Common myeloid progenitor, CD34-positive (primary cell): ENCODE measurements at regions not wholly inside any gene's neighbourhood (a gene's known extent, or its start where the extent isn't known, plus 50 kb on each side); places are given as distances from the start of the nearest gene placed in this dataset.

Source experiments
- CTCF ChIA-PET: fragments of 350-600 bp; sonication (Branson Sonifier 250); formaldehyde crosslinking; loops from one replicate; lab custom pipeline; 2021; ENCODE audit warnings: antibody characterized with exemption; lab: Charles Lee
- POLR2A ChIA-PET: fragments of 350-600 bp; sonication (Branson Sonifier 250); formaldehyde crosslinking; loops from one replicate; lab custom pipeline; 2021; ENCODE audit warnings: antibody characterized with exemption; lab: Charles Lee
- DNase-seq, 3 donors: peaks; one replicate each; pipeline versions ENCODE4 v3.0.0 to v3.0.0-alpha.2; 2013
- H3K27ac ChIP-seq, 2 experiments: 1 replicate in 1 of 2; 2 replicates in 1 of 2; pipeline ENCODE4 v1.7.0; 2013; ENCODE audit warnings: inconsistent platforms in 2 of 2, low read length in 2 of 2, mild to moderate bottlenecking in 2 of 2, low read depth in 1 of 2, moderate library complexity in 1 of 2; ENCODE audit not compliant: severe bottlenecking in 2 of 2, insufficient read depth in 1 of 2, poor library complexity in 1 of 2
- H3K27me3 ChIP-seq, 5 experiments: replicated peaks in 2 of 5; 1 replicate in 3 of 5; 2 replicates in 2 of 5; pipeline versions ENCODE4 v1.6.1 to v1.7.0; 2013; ENCODE audit warnings: low read length in 4 of 5, mild to moderate bottlenecking in 2 of 5, moderate library complexity in 2 of 5, inconsistent platforms in 1 of 5; ENCODE audit not compliant: insufficient read depth in 5 of 5, control insufficient read depth in 4 of 5
- H3K36me3 ChIP-seq, 4 experiments: 1 replicate in 2 of 4; 2 replicates in 2 of 4; pipeline versions ENCODE4 v1.6.1 to v1.7.0; 2013; ENCODE audit warnings: low read length in 3 of 4, control low read depth in 1 of 4, mild to moderate bottlenecking in 1 of 4; ENCODE audit not compliant: control insufficient read depth in 4 of 4, insufficient read depth in 4 of 4
- H3K4me1 ChIP-seq, 4 experiments: 1 replicate in 3 of 4; 2 replicates in 1 of 4; pipeline versions ENCODE4 v1.6.1 to v1.7.1; 2013; ENCODE audit warnings: low read length in 3 of 4, mild to moderate bottlenecking in 3 of 4, control low read depth in 1 of 4, inconsistent platforms in 1 of 4, moderate library complexity in 1 of 4; ENCODE audit not compliant: control insufficient read depth in 4 of 4, insufficient read depth in 4 of 4; ENCODE audit errors: control extremely low read depth in 1 of 4
- H3K4me3 ChIP-seq, 7 experiments: 1 replicate in 4 of 7; 2 replicates in 3 of 7; pipeline versions ENCODE4 v1.5.1 to v1.7.0; 2013; ENCODE audit warnings: mild to moderate bottlenecking in 7 of 7, low read length in 6 of 7, moderate library complexity in 6 of 7, inconsistent platforms in 2 of 7, low read depth in 2 of 7, control low read depth in 1 of 7; ENCODE audit not compliant: insufficient read depth in 4 of 7, control insufficient read depth in 1 of 7; ENCODE audit errors: extremely low read depth in 1 of 7
- H3K9me3 ChIP-seq, 5 experiments: 1 replicate in 4 of 5; 2 replicates in 1 of 5; pipeline versions ENCODE4 v1.6.1 to v1.7.1; 2013; ENCODE audit warnings: low read length in 4 of 5, mild to moderate bottlenecking in 2 of 5, inconsistent platforms in 1 of 5, low read depth in 1 of 5, moderate library complexity in 1 of 5; ENCODE audit not compliant: control insufficient read depth in 4 of 5, insufficient read depth in 2 of 5; ENCODE audit errors: control extremely low read depth in 1 of 5
- WGBS: methylation state at CpG from one replicate; pipeline ENCODE4 v1.1.5; 2013; ENCODE audit not compliant: insufficient coverage; 5-methylcytosine and 5-hydroxymethylcytosine counted together

DNA sequence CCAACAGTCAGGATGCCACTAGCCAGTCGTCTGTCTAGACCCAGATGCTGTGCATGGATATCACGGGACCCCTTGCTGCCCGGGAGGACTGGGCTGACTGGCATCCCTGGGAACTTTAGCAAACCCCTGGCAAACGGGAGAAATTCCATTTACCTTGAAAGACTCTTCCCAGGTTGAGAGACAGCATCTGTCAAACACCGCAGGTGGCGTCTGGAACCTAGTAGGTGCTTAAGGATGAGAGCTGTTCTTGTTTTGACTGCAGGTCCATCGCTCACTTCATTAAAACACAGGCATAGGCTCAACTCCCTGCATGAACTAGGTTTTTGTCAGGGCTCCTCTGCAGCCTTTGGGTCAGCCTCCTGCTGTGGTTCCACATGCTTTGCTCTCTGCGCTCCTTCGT lies 546.3 kb downstream of the BCL11B start:
- Histone ChIP-seq H3K9me3 (no peaks in the 10 kb centered on the region), H3K36me3 (no peaks in the 10 kb centered on the region), H3K4me1 (no peaks in the 10 kb centered on the region), H3K4me3 (no peak overlapping the region), H3K27ac (no peak overlapping the region), H3K27me3 (peaks cover 0 to 6% (median 0%) of the 10 kb centered on the region in 5 experiments)
- no peak for DNase-seq
- 94% methylated on average over 5 of the region's 9 CpGs for WGBS
- ChIA-PET POLR2A (no interaction called here), CTCF (no interaction called here)

DNA sequence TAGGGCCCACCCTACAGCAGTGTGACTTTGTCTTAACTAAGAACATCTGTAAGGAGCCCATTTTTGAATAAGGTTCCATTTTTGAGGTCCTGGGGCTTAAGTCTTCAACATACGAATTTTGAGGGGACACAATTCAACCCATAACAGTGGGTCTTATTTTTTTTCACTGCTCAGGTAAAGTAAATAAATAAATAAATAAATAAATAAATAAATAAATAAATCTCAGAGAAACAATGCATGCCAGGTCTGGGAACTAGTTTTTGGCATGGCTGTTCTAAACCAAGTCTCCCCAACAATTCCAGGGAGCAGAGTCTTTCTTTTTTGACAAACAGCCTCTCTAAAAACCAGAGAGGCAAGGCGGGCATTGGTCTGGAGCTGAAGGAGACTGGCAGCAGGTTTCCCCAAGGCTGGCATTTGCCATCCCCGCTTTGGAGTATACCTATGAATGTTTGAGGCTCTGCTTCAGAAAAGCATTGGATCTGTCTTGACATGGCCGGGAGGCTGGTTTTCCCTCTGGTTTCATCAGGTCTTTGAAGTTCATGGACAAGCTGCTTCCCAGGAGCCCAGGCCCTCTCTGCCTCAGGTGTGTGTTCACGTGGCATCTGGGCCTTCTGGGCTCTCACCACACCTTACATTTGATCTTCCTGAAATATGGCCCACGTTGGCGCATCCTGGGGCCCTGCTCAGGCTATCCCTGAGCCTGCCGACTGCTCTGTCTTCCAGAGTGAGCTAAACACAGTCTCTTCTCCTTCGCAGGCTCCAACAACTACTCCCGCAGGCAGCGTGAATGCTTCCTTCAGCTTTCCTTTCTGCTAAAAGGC lies 545.2 kb downstream of the BCL11B start:
- POLR2A ChIA-PET, result no interaction called here
- Histone ChIP-seq H3K36me3 (no peaks in the 10 kb centered on the region), H3K9me3 (no peaks in the 10 kb centered on the region), H3K27ac (no peak overlapping the region), H3K27me3 (peaks cover 0 to 6% (median 0%) of the 10 kb centered on the region in 5 experiments), H3K4me1 (no peaks in the 10 kb centered on the region), H3K4me3 (no peak overlapping the region)
- DNase-seq, result no peak
- WGBS, result 93% methylated on average over 10 of the region's 11 CpGs
- CTCF ChIA-PET, result no interaction called here

DNA sequence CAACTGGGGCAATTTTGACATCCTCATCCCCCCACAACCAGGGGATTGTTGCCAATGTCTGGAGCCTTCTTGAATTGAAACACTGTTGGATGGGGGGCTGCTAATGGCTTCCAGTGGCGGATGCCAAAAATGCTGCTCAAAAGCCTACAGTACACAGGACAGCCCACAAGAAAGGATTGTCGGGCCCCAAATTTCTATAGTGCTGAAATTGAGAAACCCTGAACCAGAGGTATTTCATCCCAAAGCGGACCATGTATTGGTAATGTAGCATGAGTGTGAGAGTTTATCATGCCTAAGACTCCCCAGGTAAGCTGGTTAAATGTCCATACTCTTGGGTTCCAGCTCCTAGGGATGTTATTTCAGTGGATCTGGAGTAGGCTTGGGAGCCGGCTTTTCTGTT lies 544.0 kb downstream of the BCL11B start:
- no peaks in the 10 kb centered on the region for H3K9me3 ChIP-seq
- peaks cover 0 to 6% (median 0%) of the 10 kb centered on the region in 5 experiments for H3K27me3 ChIP-seq
- no peaks in the 10 kb centered on the region for H3K4me1 ChIP-seq
- 97% methylated on average over 4 of the region's 4 CpGs for WGBS
- ChIA-PET CTCF (no interaction called here), POLR2A (no interaction called here)
- no peak overlapping the region for H3K27ac ChIP-seq
- no peak for DNase-seq
- H3K4me3 ChIP-seq, result no peak overlapping the region
- no peaks in the 10 kb centered on the region for H3K36me3 ChIP-seq

DNA sequence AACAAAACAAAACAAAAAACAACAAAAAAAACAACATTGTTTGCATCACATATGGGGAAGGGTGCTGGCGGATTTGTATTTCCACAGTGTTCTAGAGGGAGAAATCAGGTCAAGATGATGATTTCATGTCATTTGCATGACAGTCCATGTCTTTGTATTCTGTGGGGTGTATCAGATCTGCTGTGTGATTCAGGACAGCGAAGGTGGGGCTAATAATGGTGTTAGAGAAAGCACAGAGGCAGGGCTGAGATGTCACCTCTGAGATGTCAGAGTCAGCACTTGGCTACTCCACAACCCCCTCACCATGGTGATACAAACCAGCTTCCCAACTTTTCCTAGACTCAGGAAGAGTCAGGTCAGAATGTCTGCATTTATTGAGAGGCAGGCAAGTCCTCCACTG lies 543.2 kb downstream of the BCL11B start:
- H3K27ac ChIP-seq, result no peak overlapping the region
- H3K36me3 ChIP-seq, result no peaks in the 10 kb centered on the region
- WGBS, result 100% methylated on average over 1 of the region's 2 CpGs
- H3K4me3 ChIP-seq, result no peak overlapping the region
- ChIA-PET CTCF (no interaction called here), POLR2A (no interaction called here)
- peaks cover 0 to 6% (median 0%) of the 10 kb centered on the region in 5 experiments for H3K27me3 ChIP-seq
- no peaks in the 10 kb centered on the region for H3K9me3 ChIP-seq
- no peaks in the 10 kb centered on the region for H3K4me1 ChIP-seq
- DNase-seq, result no peak

DNA sequence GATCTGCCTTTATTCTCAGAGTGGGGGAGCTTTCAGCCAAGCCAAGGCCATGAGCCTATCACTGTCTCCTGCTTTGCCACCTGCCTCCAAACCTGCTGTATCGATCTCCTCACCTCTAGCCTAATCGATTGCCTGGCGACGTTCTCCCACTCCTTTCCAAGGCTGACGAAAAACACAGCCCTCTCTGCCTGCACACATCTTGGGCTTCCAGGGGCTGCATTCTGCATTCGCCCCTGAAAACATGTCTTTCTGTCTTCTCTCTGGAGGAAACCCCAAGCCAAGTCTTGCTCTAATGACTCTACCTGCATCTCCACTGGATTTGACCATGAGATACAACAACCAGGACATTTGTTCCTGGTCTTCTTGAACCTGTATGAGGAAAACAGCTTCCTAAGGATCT lies 540.7 kb downstream of the BCL11B start:
- POLR2A ChIA-PET, result interaction anchor here (0.7 kb wide), 1 partner anchor 918 kb away, joined by 3 read pairs; no protein-coding TSS in a partner anchor
- Histone ChIP-seq H3K27ac (no peak overlapping the region), H3K27me3 (peaks cover 0 to 2% (median 0%) of the 10 kb centered on the region in 5 experiments), H3K9me3 (no peaks in the 10 kb centered on the region), H3K4me3 (no peak overlapping the region), H3K36me3 (no peaks in the 10 kb centered on the region), H3K4me1 (no peaks in the 10 kb centered on the region)
- CTCF ChIA-PET, result no interaction called here
- no peak for DNase-seq
- 82% methylated on average over 3 of the region's 6 CpGs for WGBS

DNA sequence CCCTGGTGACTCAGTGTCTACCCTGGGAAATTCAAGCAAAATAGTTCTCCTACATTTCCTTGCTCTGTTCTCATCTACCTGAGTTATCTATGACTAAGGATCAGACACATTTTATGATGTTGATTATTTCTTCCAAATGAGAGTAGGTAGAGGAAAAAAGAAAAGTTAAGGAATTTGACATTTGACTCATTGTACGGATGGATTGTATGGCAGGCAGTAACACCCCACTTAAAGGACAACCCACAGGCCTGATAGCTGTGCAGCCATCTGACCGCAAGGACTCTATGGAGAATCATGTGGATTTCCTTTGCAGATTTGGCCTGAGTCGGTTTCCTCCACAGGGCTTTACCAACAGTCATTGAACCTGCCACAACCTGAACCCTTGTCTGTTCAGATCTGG lies 540.3 kb downstream of the BCL11B start:
- Histone ChIP-seq H3K27me3 (peaks cover 0 to 2% (median 0%) of the 10 kb centered on the region in 5 experiments), H3K36me3 (no peaks in the 10 kb centered on the region), H3K9me3 (no peaks in the 10 kb centered on the region), H3K4me3 (no peak overlapping the region), H3K27ac (no peak overlapping the region), H3K4me1 (no peaks in the 10 kb centered on the region)
- CTCF ChIA-PET, result no interaction called here
- POLR2A ChIA-PET, result no interaction called here
- no peak for DNase-seq
- WGBS, result 96% methylated on average over 2 of the region's 3 CpGs

DNA sequence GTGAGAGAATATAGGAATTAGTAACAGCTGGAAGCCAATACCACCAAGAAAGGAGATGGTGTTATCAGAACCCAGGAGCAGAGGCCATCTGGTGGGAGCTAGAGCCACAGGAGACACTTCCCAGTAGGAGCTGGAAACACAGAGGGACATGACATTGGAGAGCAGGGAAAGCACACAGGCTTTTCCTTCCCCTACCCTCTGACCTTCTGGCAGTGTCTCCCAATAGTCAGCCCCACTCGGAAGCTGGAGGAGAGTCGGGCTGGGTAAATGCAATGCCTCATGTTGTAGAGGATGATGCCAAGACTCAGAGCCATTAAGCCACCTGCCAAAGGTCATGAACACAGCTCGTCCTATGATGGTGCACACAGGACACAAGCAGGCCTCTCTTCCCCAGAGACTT lies 538.5 kb downstream of the BCL11B start:
- Histone ChIP-seq H3K27me3 (no peaks in the 10 kb centered on the region), H3K27ac (no peak overlapping the region), H3K9me3 (no peaks in the 10 kb centered on the region), H3K36me3 (no peaks in the 10 kb centered on the region), H3K4me1 (no peaks in the 10 kb centered on the region), H3K4me3 (no peak overlapping the region)
- CTCF ChIA-PET, result interaction anchor here (0.9 kb wide), 1 partner anchor 18 kb away, joined by 3 read pairs; no protein-coding TSS in a partner anchor
- 91% methylated on average over 2 of the region's 3 CpGs for WGBS
- POLR2A ChIA-PET, result no interaction called here
- no peak for DNase-seq
